ENCODE measurements at regions not wholly inside any gene's neighbourhood (a gene's known extent, or its start where the extent isn't known, plus 50 kb on each side); places are given as distances from the start of the nearest gene placed in this dataset.

- TF ChIP-seq KAT2A (conservative IDR thresholded peaks at IDR 0.05; ENCODE audit: control insufficient read depth, low read depth, low read length) (no peak), TCF7 (IDR thresholded peaks at IDR 0.05; ENCODE audit: borderline replicate concordance) (no peak), ZNF274 (IDR thresholded peaks at IDR 0.05; ENCODE audit: insufficient read depth, insufficient read length) (no peak), YY1 (IDR thresholded peaks at IDR 0.05; ENCODE audit: low read depth, low read length) (no peak), TARDBP (IDR thresholded peaks at IDR 0.05; ENCODE audit: borderline replicate concordance) (no peak)
Observed at GRCh38 chr2:217090024-217090473, 230.2 kb upstream of the TNP1 start (continued).

GRCh38 chr2:217086718-217087117, 226.9 kb upstream of the TNP1 start:
- intact Hi-C loops (cut with micrococcal nuclease; ENCODE audit: unreplicated experiment), result loop anchor here (10.0 kb wide), 1 partner anchor 358 kb away; no protein-coding TSS in a partner anchor

More at GRCh38 chr2:217086718-217087117, 226.9 kb upstream of the TNP1 start:
- H2AFZ ChIP-seq (ENCODE audit: control insufficient read depth, low read depth, low read length), result no peak overlapping the region
- H3K79me2 ChIP-seq (ENCODE audit: control insufficient read depth, insufficient read depth, low read length), result no peaks in the 10 kb centered on the region
- ChIA-PET POLR2A (no interaction called here), RAD21 (ENCODE audit: unreplicated experiment) (interaction anchor here (1.6 kb wide), 1 partner anchor 21 kb away, joined by 3 read pairs; no protein-coding TSS in a partner anchor), SMC1A (ENCODE audit: uncharacterized antibody, unreplicated experiment) (interaction anchor here (0.9 to 1.8 kb wide), 6 partner anchors 9 to 132 kb away, joined by 3 to 5 read pairs (median 4); no protein-coding TSS in a partner anchor), CTCF (interaction anchor here (0.5 to 1.3 kb wide), 3 partner anchors 15 to 626 kb away, joined by 3 read pairs; no protein-coding TSS in a partner anchor)
- peak; percentile 23 for ATAC-seq
- peak overlapping the region; percentile 51 for H3K4me2 ChIP-seq (ENCODE audit: control insufficient read depth, insufficient read depth)
- no peaks in the 10 kb centered on the region for H3K36me3 ChIP-seq (ENCODE audit: control insufficient read depth in 2 of 2, insufficient read depth in 2 of 2, low read length in 1 of 2)
- WGBS (ENCODE audit: insufficient coverage, insufficient replicate concordance, low lambda C conversion rate, missing lambda C conversion rate), result 28% methylated on average over 2 of the region's 2 CpGs
- no peak overlapping the region for H3K4me3 ChIP-seq
- TF ChIP-seq FOXM1 (IDR thresholded peaks at IDR 0.05; ENCODE audit: low read depth, low read length), result 0 out of 2 replicates have a peak, but pooled peaks have one; percentile 2
- peak; percentile 65 for TF ChIP-seq RUNX3 (IDR thresholded peaks at IDR 0.05; ENCODE audit: low read length)
- TF ChIP-seq BRCA1 (IDR thresholded peaks at IDR 0.05; ENCODE audit: low read depth, low read length), result no peak
- no peak for TF ChIP-seq BACH1 (IDR thresholded peaks at IDR 0.05; ENCODE audit: borderline replicate concordance)
- no peak for TF ChIP-seq DPF2 (IDR thresholded peaks at IDR 0.05)
- no peak for TF ChIP-seq EP300 (IDR thresholded peaks at IDR 0.05; ENCODE audit: borderline replicate concordance in 1 of 2, control insufficient read depth in 1 of 2, low read depth in 2 of 2, low read length in 2 of 2)
- TF ChIP-seq LARP7 (IDR thresholded peaks at IDR 0.05), result no peak
- no peak for TF ChIP-seq CHD1 (IDR thresholded peaks at IDR 0.05; ENCODE audit: low read depth, low read length)
- no peak for TF ChIP-seq NRF1 (conservative IDR thresholded peaks at IDR 0.05; ENCODE audit: low read depth, low read length)
- no peak for TF ChIP-seq HDGF (IDR thresholded peaks at IDR 0.05)
- no TSS peak for BruUV-seq (replicated peaks)
- DNase-seq (ENCODE audit: low read depth, low spot score), result no peak
- H3K9ac ChIP-seq (ENCODE audit: control insufficient read depth, insufficient read depth, low read length), result no peak overlapping the region
- H3K4me1 ChIP-seq (ENCODE audit: control insufficient read depth, insufficient read depth, low read length), result peaks cover 28% of the 10 kb centered on the region
- H3K9me3 ChIP-seq (replicated peaks; ENCODE audit: control insufficient read depth, insufficient read depth, low read length), result no peaks in the 10 kb centered on the region
- peak overlapping the region; percentile 23 for H3K27ac ChIP-seq (ENCODE audit: control insufficient read depth, insufficient read depth)
- in situ Hi-C loops (cut with MboI), result loop anchor here (5.0 kb wide), 1 partner anchor 136 kb away; no protein-coding TSS in a partner anchor
- FAIRE-seq, result no peak
- no peaks in the 10 kb centered on the region for H3K27me3 ChIP-seq (replicated peaks in 1 of 2; ENCODE audit: control insufficient read depth in 2 of 2, insufficient read depth in 2 of 2, low read length in 1 of 2)
- no peaks in the 10 kb centered on the region for H4K20me1 ChIP-seq (ENCODE audit: control insufficient read depth, insufficient read depth)

Data from GM12878 (cell line).